ENCODE measurements at regions not wholly inside any gene's neighbourhood (a gene's known extent, or its start where the extent isn't known, plus 50 kb on each side); places are given as distances from the start of the nearest gene placed in this dataset.

- TF ChIP-seq SNAI2 (CRISPR knock-in tag; IDR thresholded peaks at IDR 0.05) (no peak), ZC3H10 (CRISPR knock-in tag; IDR thresholded peaks at IDR 0.05) (no peak), TCF4 (CRISPR knock-in tag; IDR thresholded peaks at IDR 0.05; ENCODE audit: borderline replicate concordance) (no peak), ZFP30 (CRISPR knock-in tag; IDR thresholded peaks at IDR 0.05) (no peak), ZFP3 (CRISPR knock-in tag; IDR thresholded peaks at IDR 0.05) (no peak), ZNF565 (CRISPR knock-in tag; conservative IDR thresholded peaks at IDR 0.05; ENCODE audit: low read depth) (no peak), OSR1 (CRISPR knock-in tag; IDR thresholded peaks at IDR 0.05) (no peak), ARNTL (CRISPR knock-in tag; IDR thresholded peaks at IDR 0.05; ENCODE audit: borderline replicate concordance, low read depth) (no peak)
Measured at GRCh38 chr4:54556051-54556450, 101.7 kb upstream of the KIT start.

All from SK-N-SH treated with all-trans-retinoic acid at 6 μM for 48 hours (cell line).